Ovary (tissue), 3 donors: ENCODE measurements at regions not wholly inside any gene's neighbourhood (a gene's known extent, or its start where the extent isn't known, plus 50 kb on each side); places are given as distances from the start of the nearest gene placed in this dataset.

Experiments
- POLR2A ChIP-seq: fragments of 450-650 bp; IDR thresholded peaks from one replicate; pipeline ENCODE4 v1.6.1; 2017; ENCODE audit warnings: antibody characterized with exemption, mild to moderate bottlenecking, moderate library complexity
- TF ChIP-seq, protein P1 (sequence below), 3 donors: fragments of 450-650 bp in 2 of 3; fragments of 200-600 bp in 1 of 3; IDR thresholded peaks; one replicate each; pipeline versions ENCODE4 v1.5.1 to v1.8.0; 2016 to 2022; ENCODE audit warnings: antibody characterized with exemption in 3 of 3, mild to moderate bottlenecking in 1 of 3
- donor health status: DM: no; HTN: no; CAD: no.

DNA sequence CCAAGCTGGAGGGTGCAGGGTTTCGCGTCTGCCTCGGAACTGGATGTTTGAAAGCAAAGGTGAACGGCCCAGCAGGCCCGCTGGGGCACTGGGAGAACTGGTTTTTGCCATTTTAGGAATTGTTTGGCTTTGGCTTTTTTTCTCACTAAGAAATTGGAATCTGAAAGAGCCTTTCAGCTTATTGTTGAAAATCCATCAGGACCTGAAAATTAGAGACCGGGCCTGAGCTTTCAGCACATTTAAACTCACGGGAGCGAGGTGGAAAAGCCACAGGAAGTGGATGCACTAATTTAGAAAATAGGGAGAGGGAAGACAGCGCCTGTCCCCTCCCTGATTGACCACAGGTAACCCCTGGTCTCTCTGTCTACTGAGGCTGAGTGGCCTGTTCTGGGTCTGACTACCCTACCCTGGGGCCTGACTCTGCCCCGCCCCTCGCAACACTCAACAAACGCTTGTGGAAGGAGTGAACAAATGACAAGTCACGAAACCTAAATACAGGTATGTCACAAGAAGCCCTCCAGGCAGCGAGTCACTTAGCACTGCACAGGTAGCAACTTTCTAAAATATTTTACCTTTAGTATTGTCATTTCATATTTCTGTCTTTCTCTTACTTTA, 100.3 kb upstream of the MBOAT2 start:
- TF ChIP-seq, protein P1, sequence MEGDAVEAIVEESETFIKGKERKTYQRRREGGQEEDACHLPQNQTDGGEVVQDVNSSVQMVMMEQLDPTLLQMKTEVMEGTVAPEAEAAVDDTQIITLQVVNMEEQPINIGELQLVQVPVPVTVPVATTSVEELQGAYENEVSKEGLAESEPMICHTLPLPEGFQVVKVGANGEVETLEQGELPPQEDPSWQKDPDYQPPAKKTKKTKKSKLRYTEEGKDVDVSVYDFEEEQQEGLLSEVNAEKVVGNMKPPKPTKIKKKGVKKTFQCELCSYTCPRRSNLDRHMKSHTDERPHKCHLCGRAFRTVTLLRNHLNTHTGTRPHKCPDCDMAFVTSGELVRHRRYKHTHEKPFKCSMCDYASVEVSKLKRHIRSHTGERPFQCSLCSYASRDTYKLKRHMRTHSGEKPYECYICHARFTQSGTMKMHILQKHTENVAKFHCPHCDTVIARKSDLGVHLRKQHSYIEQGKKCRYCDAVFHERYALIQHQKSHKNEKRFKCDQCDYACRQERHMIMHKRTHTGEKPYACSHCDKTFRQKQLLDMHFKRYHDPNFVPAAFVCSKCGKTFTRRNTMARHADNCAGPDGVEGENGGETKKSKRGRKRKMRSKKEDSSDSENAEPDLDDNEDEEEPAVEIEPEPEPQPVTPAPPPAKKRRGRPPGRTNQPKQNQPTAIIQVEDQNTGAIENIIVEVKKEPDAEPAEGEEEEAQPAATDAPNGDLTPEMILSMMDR (IDR thresholded peaks at IDR 0.05): no peak
- TF ChIP-seq POLR2A: no peak
